Duodenal mucosa (tissue), 2 donors: ENCODE measurements at regions not wholly inside any gene's neighbourhood (a gene's known extent, or its start where the extent isn't known, plus 50 kb on each side); places are given as distances from the start of the nearest gene placed in this dataset.
"Not testable (repeated sequence)": the region's sequence is repeated elsewhere in the genome, so short reads cannot be mapped to it uniquely, and the experiment has no call there.

ENCODE experiments used
- H3K27ac ChIP-seq: one replicate; pipeline ENCODE4 v1.7.0; 2013; ENCODE audit warnings: low read depth, low read length
- H3K27me3 ChIP-seq, 2 donors: one replicate each; pipeline ENCODE4 v1.7.0; 2013; ENCODE audit warnings: low read length in 2 of 2, control low read depth in 1 of 2; ENCODE audit not compliant: insufficient read depth in 2 of 2, control insufficient read depth in 1 of 2
- H3K36me3 ChIP-seq, 2 donors: one replicate each; pipeline ENCODE4 v1.7.0; 2013; ENCODE audit warnings: low read length in 2 of 2, control low read depth in 1 of 2; ENCODE audit not compliant: insufficient read depth in 2 of 2, control insufficient read depth in 1 of 2
- H3K4me1 ChIP-seq, 2 donors: one replicate each; pipeline ENCODE4 v1.7.0; 2013; ENCODE audit warnings: low read length in 2 of 2, control low read depth in 1 of 2; ENCODE audit not compliant: insufficient read depth in 2 of 2, control insufficient read depth in 1 of 2
- H3K4me3 ChIP-seq, 2 donors: one replicate each; pipeline ENCODE4 v1.7.0; 2013; ENCODE audit warnings: low read length in 2 of 2, low read depth in 1 of 2
- H3K9ac ChIP-seq, 2 donors: one replicate each; pipeline ENCODE4 v1.7.0; 2013; ENCODE audit warnings: low read length in 2 of 2, low read depth in 1 of 2
- H3K9me3 ChIP-seq, 2 donors: one replicate each; pipeline ENCODE4 v1.7.0; 2013; ENCODE audit warnings: low read length in 2 of 2, control low read depth in 1 of 2; ENCODE audit not compliant: control insufficient read depth in 1 of 2

- H3K9me3 ChIP-seq, result no peaks in the 10 kb centered on the region
- H3K4me1 ChIP-seq, result peaks cover 19 to 31% of the 10 kb centered on the region in 2 donors
- H3K27ac ChIP-seq, result no peak overlapping the region
- no peaks in the 10 kb centered on the region for H3K27me3 ChIP-seq
- no peaks in the 10 kb centered on the region for H3K36me3 ChIP-seq
- H3K9ac ChIP-seq, result no peak overlapping the region
- no peak overlapping the region for H3K4me3 ChIP-seq
These were observed 233.7 kb downstream of the SHQ1 start for GRCh38 chr3:72614394-72615074.

GRCh38 chr3:72613871-72614270 lies 234.4 kb downstream of the SHQ1 start:
- Histone ChIP-seq H3K4me1 (peaks cover 19 to 31% of the 10 kb centered on the region in 2 donors), H3K27me3 (no peaks in the 10 kb centered on the region), H3K4me3 (no peak overlapping the region)

GRCh38 chr3:72609114-72609513 lies 239.1 kb downstream of the SHQ1 start:
- H3K27me3 ChIP-seq, result not testable (repeated sequence)

More at GRCh38 chr3:72613871-72614270, 234.4 kb downstream of the SHQ1 start:
- no peak overlapping the region for H3K9ac ChIP-seq
- no peaks in the 10 kb centered on the region for H3K36me3 ChIP-seq
- no peaks in the 10 kb centered on the region for H3K9me3 ChIP-seq
- H3K27ac ChIP-seq, result no peak overlapping the region

GRCh38 chr3:72606005-72606800 lies 242.0 kb downstream of the SHQ1 start:
- H3K27me3 ChIP-seq, result no peaks in the 10 kb centered on the region
- no peak overlapping the region for H3K4me3 ChIP-seq

More at GRCh38 chr3:72609114-72609513, 239.1 kb downstream of the SHQ1 start:
- H3K9me3 ChIP-seq, H3K9ac ChIP-seq, H3K4me3 ChIP-seq, H3K4me1 ChIP-seq, H3K36me3 ChIP-seq, H3K27ac ChIP-seq: not testable (repeated sequence)

GRCh38 chr3:72604328-72604727 lies 243.9 kb downstream of the SHQ1 start:
- Histone ChIP-seq H3K9ac (no peak overlapping the region), H3K9me3 (no peaks in the 10 kb centered on the region), H3K27me3 (no peaks in the 10 kb centered on the region), H3K4me3 (no peak overlapping the region), H3K4me1 (peaks cover 0 to 3% of the 10 kb centered on the region in 2 donors), H3K36me3 (no peaks in the 10 kb centered on the region), H3K27ac (no peak overlapping the region)

More at GRCh38 chr3:72606005-72606800, 242.0 kb downstream of the SHQ1 start:
- no peak overlapping the region for H3K9ac ChIP-seq
- no peak overlapping the region for H3K27ac ChIP-seq
- no peaks in the 10 kb centered on the region for H3K36me3 ChIP-seq
- H3K4me1 ChIP-seq, result peaks cover 0 to 3% of the 10 kb centered on the region in 2 donors
- H3K9me3 ChIP-seq, result no peaks in the 10 kb centered on the region

- Histone ChIP-seq H3K4me1 (peaks cover 0 to 3% of the 10 kb centered on the region in 2 donors), H3K4me3 (no peak overlapping the region), H3K27me3 (no peaks in the 10 kb centered on the region), H3K27ac (no peak overlapping the region), H3K36me3 (no peaks in the 10 kb centered on the region), H3K9me3 (no peaks in the 10 kb centered on the region), H3K9ac (no peak overlapping the region)
These were observed 246.1 kb downstream of the SHQ1 start for GRCh38 chr3:72601983-72602750.

GRCh38 chr3:72601060-72601459 lies 247.2 kb downstream of the SHQ1 start:
- Histone ChIP-seq H3K9me3 (no peaks in the 10 kb centered on the region), H3K36me3 (no peaks in the 10 kb centered on the region), H3K27ac (no peak overlapping the region), H3K4me1 (peaks cover 0 to 3% of the 10 kb centered on the region in 2 donors), H3K4me3 (no peak overlapping the region), H3K27me3 (no peaks in the 10 kb centered on the region), H3K9ac (no peak overlapping the region)

GRCh38 chr3:72597756-72598195 lies 250.5 kb downstream of the SHQ1 start:
- Histone ChIP-seq H3K36me3 (no peaks in the 10 kb centered on the region), H3K9ac (no peak overlapping the region), H3K4me1 (no peaks in the 10 kb centered on the region), H3K4me3 (no peak overlapping the region), H3K9me3 (no peaks in the 10 kb centered on the region), H3K27me3 (no peaks in the 10 kb centered on the region), H3K27ac (no peak overlapping the region)

GRCh38 chr3:72597043-72597442 lies 251.2 kb downstream of the SHQ1 start:
- no peaks in the 10 kb centered on the region for H3K27me3 ChIP-seq
- H3K4me3 ChIP-seq, result no peak overlapping the region
- H3K4me1 ChIP-seq, result peaks cover 0 to 5% of the 10 kb centered on the region in 2 donors
- H3K9me3 ChIP-seq, result no peaks in the 10 kb centered on the region
- H3K9ac ChIP-seq, result no peak overlapping the region
- no peak overlapping the region for H3K27ac ChIP-seq
- H3K36me3 ChIP-seq, result no peaks in the 10 kb centered on the region
